IMR-90 (cell line): ENCODE measurements at regions not wholly inside any gene's neighbourhood (a gene's known extent, or its start where the extent isn't known, plus 50 kb on each side); places are given as distances from the start of the nearest gene placed in this dataset.

Experiments
- ATAC-seq: fragments of 200-7000 bp; cut with Tn5 transposase; 2 replicates; pipeline ENCODE4 v1.9.1; 2020; ENCODE audit warnings: low read depth, mild to moderate bottlenecking, moderate library complexity
- BruUV-seq: library from RNA; stranded (reverse); fragments of 400-500 nt; replicated peaks from 2 replicates; lab custom pipeline; 2021; lab: Mats Ljungman, UMichigan
- CTCF ChIA-PET: fragments of 300-600 bp; formaldehyde crosslinking; extraction: SDS; loops from one replicate; lab custom pipeline; 2021; ENCODE audit warnings: antibody characterized with exemption; lab: Yijun Ruan, JAX
- POLR2A ChIA-PET: fragments of 300-600 bp; sonication (Branson Sonifier 250); formaldehyde crosslinking; loops from one replicate; lab custom pipeline; 2022; ENCODE audit warnings: antibody characterized with exemption; ENCODE audit not compliant: unreplicated experiment; lab: Charles Lee
- DNase-seq: peaks from one replicate; pipeline ENCODE4 v3.0.0; 2013
- H2AFZ ChIP-seq: replicated peaks from 2 replicates; pipeline ENCODE3; 2013; ENCODE audit warnings: low read length, mild to moderate bottlenecking; ENCODE audit not compliant: poor library complexity
- H2AK5ac ChIP-seq: 2 replicates; pipeline ENCODE4 v1.6.1; 2013; ENCODE audit warnings: low read depth, low read length, inconsistent platforms
- H2AK9ac ChIP-seq: replicated peaks from 2 replicates; pipeline ENCODE3; 2013; ENCODE audit warnings: mild to moderate bottlenecking, low read depth, low read length, moderate library complexity; ENCODE audit not compliant: poor library complexity
- H2BK120ac ChIP-seq: 2 replicates; pipeline ENCODE4 v1.6.1; 2013; ENCODE audit warnings: low read depth, low read length, inconsistent platforms
- H2BK15ac ChIP-seq: 3 replicates; pipeline ENCODE4 v1.6.1; 2013; ENCODE audit warnings: low read depth, low read length, inconsistent platforms
- H2BK20ac ChIP-seq: 2 replicates; pipeline ENCODE4 v1.6.1; 2013; ENCODE audit warnings: low read depth, mild to moderate bottlenecking, inconsistent platforms, low read length, moderate library complexity
- H2BK5ac ChIP-seq: 2 replicates; pipeline ENCODE4 v1.6.1; 2013; ENCODE audit warnings: mild to moderate bottlenecking, low read depth, low read length, inconsistent platforms; ENCODE audit not compliant: poor library complexity, severe bottlenecking
- H3K14ac ChIP-seq: replicated peaks from 2 replicates; pipeline ENCODE4 v1.6.1; 2013; ENCODE audit warnings: low read depth, low read length, inconsistent platforms
- H3K18ac ChIP-seq: 2 replicates; pipeline ENCODE4 v1.6.1; 2013; ENCODE audit warnings: low read depth, low read length, control low read depth
- H3K23ac ChIP-seq: 2 replicates; pipeline ENCODE4 v1.6.1; 2013; ENCODE audit warnings: low read depth, low read length, inconsistent platforms
- H3K27ac ChIP-seq: 2 replicates; pipeline ENCODE4 v1.5.1; 2013; ENCODE audit warnings: mild to moderate bottlenecking, control low read depth, low read length; ENCODE audit not compliant: insufficient read depth
- H3K27me3 ChIP-seq: 2 replicates; pipeline ENCODE4 v1.6.1; 2013; ENCODE audit warnings: low read length; ENCODE audit not compliant: control insufficient read depth, insufficient read depth
- H3K36me3 ChIP-seq: 2 replicates; pipeline ENCODE4 v1.6.1; 2013; ENCODE audit warnings: low read length, mixed read lengths; ENCODE audit not compliant: control insufficient read depth, insufficient read depth
- H3K4ac ChIP-seq: 2 replicates; pipeline ENCODE4 v1.6.1; 2013; ENCODE audit warnings: low read depth, low read length, inconsistent platforms
- H3K4me1 ChIP-seq: 2 replicates; pipeline ENCODE4 v1.6.1; 2013; ENCODE audit warnings: low read length, mixed read lengths; ENCODE audit not compliant: control insufficient read depth, insufficient read depth
- H3K4me2 ChIP-seq: 2 replicates; pipeline ENCODE4 v1.6.1; 2013; ENCODE audit warnings: low read depth, mild to moderate bottlenecking, control low read depth, low read length, moderate library complexity
- H3K4me3 ChIP-seq: 2 replicates; pipeline ENCODE4 v1.5.1; 2013; ENCODE audit warnings: low read depth, mild to moderate bottlenecking, control low read depth, low read length, moderate library complexity; ENCODE audit not compliant: insufficient read depth
- H3K56ac ChIP-seq: 2 replicates; pipeline ENCODE4 v1.6.1; 2013; ENCODE audit warnings: low read length, inconsistent platforms; ENCODE audit not compliant: insufficient read depth; ENCODE audit errors: extremely low read depth
- H3K79me1 ChIP-seq, 2 experiments: 2 replicates each; pipeline ENCODE4 v1.6.1; 2013; ENCODE audit warnings: low read length in 2 of 2, inconsistent platforms in 1 of 2, low read depth in 1 of 2
- H3K9ac ChIP-seq: 2 replicates; pipeline ENCODE4 v1.6.1; 2013; ENCODE audit warnings: low read depth, low read length, control low read depth
- H3K9me1 ChIP-seq: 2 replicates; pipeline ENCODE4 v1.6.1; 2013; ENCODE audit warnings: low read length, inconsistent platforms; ENCODE audit not compliant: insufficient read depth
- H3K9me3 ChIP-seq: 2 replicates; pipeline ENCODE4 v1.6.1; 2013; ENCODE audit warnings: low read length; ENCODE audit not compliant: control insufficient read depth, insufficient read depth
- H4K20me1 ChIP-seq: 2 replicates; pipeline ENCODE4 v1.6.1; 2013; ENCODE audit warnings: low read length, inconsistent platforms; ENCODE audit not compliant: insufficient read depth
- H4K5ac ChIP-seq: 2 replicates; pipeline ENCODE4 v1.6.1; 2013; ENCODE audit warnings: mild to moderate bottlenecking, low read depth, low read length, control low read depth
- H4K8ac ChIP-seq, 2 experiments: 2 replicates each; pipeline ENCODE4 v1.6.1; 2013; ENCODE audit warnings: low read depth in 2 of 2, low read length in 2 of 2, control low read depth in 1 of 2, inconsistent platforms in 1 of 2
- H4K91ac ChIP-seq: 2 replicates; pipeline ENCODE4 v1.6.1; 2013; ENCODE audit warnings: low read depth, low read length, inconsistent platforms; ENCODE audit not compliant: insufficient read depth
- BHLHE40 ChIP-seq: fragments of 150-350 bp; IDR thresholded peaks from 2 replicates; pipeline ENCODE4 v1.6.1; 2016; ENCODE audit warnings: mild to moderate bottlenecking, low read depth, low read length
- MAFK ChIP-seq: IDR thresholded peaks from 2 replicates; pipeline ENCODE4 v1.6.1; 2012; ENCODE audit warnings: low read depth, low read length, improper control_type of control experiment
- WGBS, 2 experiments: methylation state at CpG; one replicate each; pipeline versions ENCODE4 v1.1.5 to v1.1.7; 2013; ENCODE audit warnings: missing lambda C conversion rate in 2 of 2; ENCODE audit not compliant: insufficient read length in 1 of 2; ENCODE audit errors: extremely low coverage in 2 of 2; 5-methylcytosine and 5-hydroxymethylcytosine counted together
- dilution Hi-C: fragments of 300-500 bp; cut with HindIII; formaldehyde crosslinking; loops from one replicate; pipeline ENCODE4 v1.14.3; 2018; ENCODE audit warnings: low sequenced_read_pairs; ENCODE audit not compliant: unreplicated experiment
- in situ Hi-C: fragments of 300-500 bp; cut with MboI; formaldehyde crosslinking; loops from 3 replicates; pipeline ENCODE4 v1.14.3; 2019; ENCODE audit warnings: low sequenced_read_pairs, inconsistent platforms, mixed read lengths
- intact Hi-C: fragments of 100-400 bp; cut with micrococcal nuclease; formaldehyde crosslinking; loops from 2 replicates; pipeline ENCODE4 v1.10.0; 2022

DNA sequence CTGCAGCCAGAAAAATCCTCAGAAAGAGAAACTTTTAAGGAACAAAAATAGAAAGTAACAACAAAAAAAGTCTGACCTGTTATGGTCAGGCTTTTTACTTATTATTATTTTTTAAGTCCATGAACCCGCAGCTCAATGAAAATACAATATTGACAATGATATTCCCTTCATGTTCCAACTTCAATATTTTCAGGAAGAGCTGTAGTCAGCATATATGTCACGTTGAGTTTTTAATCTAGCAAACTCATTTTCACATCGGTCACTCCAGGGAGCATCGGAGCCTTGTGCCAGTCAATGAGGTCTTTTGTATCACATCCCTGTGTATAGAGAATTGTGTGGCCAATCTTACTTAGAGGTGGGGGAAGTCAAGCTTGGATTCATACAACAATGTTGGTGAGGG, 568.4 kb upstream of the GCFC2 start:
- no peak overlapping the region for H2AK9ac ChIP-seq
- no CpG with 5 or more reads among the region's 4 CpGs for WGBS, 2 experiments
- no peaks in the 10 kb centered on the region for H3K9me1 ChIP-seq
- no TSS peak for BruUV-seq
- H3K56ac ChIP-seq: no peak overlapping the region
- H2BK5ac ChIP-seq: no peak overlapping the region
- TF ChIP-seq BHLHE40: no peak
- peak; percentile 57; the same call in 1 of the 2 replicates for TF ChIP-seq MAFK
- H3K4ac ChIP-seq: no peak overlapping the region
- no peak overlapping the region for H4K5ac ChIP-seq
- H4K91ac ChIP-seq: no peak overlapping the region
- H2AK5ac ChIP-seq: no peak overlapping the region
- H3K4me1 ChIP-seq: no peaks in the 10 kb centered on the region
- dilution Hi-C loops (no loop called here), in situ Hi-C loops (no loop called here), intact Hi-C loops (no loop called here)
- H3K18ac ChIP-seq: no peak overlapping the region
- no peaks in the 10 kb centered on the region for H3K36me3 ChIP-seq
- no peaks in the 10 kb centered on the region for H3K79me1 ChIP-seq
- no peak overlapping the region for H3K14ac ChIP-seq
- no peak overlapping the region for H2BK20ac ChIP-seq
- no peak overlapping the region for H3K4me2 ChIP-seq
- H3K27me3 ChIP-seq: no peaks in the 10 kb centered on the region
- H3K9me3 ChIP-seq: no peaks in the 10 kb centered on the region
- POLR2A ChIA-PET: no interaction called here
- no peaks in the 10 kb centered on the region for H4K20me1 ChIP-seq
- ATAC-seq: no peak
- no peak overlapping the region for H3K27ac ChIP-seq
- no peak overlapping the region for H3K23ac ChIP-seq
- H2BK120ac ChIP-seq: no peak overlapping the region
- no peak for DNase-seq
- H2BK15ac ChIP-seq: no peak overlapping the region
- H3K4me3 ChIP-seq: no peak overlapping the region
- H4K8ac ChIP-seq: no peak overlapping the region
- no peak overlapping the region for H2AFZ ChIP-seq
- no peak overlapping the region for H3K9ac ChIP-seq
- CTCF ChIA-PET: no interaction called here
